Left lung (tissue), 4 donors: ENCODE measurements at regions not wholly inside any gene's neighbourhood (a gene's known extent, or its start where the extent isn't known, plus 50 kb on each side); places are given as distances from the start of the nearest gene placed in this dataset.

Experiments
- ATAC-seq: fragments of 200-7000 bp; cut with Tn5 transposase; one replicate; pipeline ENCODE4 v1.9.1; 2020; ENCODE audit warnings: moderate library complexity
- DNase-seq, 4 donors: peaks; one replicate each; pipeline ENCODE4 v3.0.0-alpha.2; 2013 to 2020
- H3K27ac ChIP-seq, 2 donors: fragments of 200-600 bp; sonication (generic) in 1 of 2; one replicate each; pipeline versions ENCODE4 v1.5.0 to v1.8.0; 2020 to 2021
- H3K27me3 ChIP-seq, 2 donors: fragments of 200-600 bp; sonication (generic) in 1 of 2; one replicate each; pipeline versions ENCODE4 v1.5.0 to v1.8.0; 2020 to 2021
- H3K36me3 ChIP-seq, 2 donors: fragments of 200-600 bp; sonication (generic) in 1 of 2; one replicate each; pipeline versions ENCODE4 v1.5.0 to v1.8.0; 2020 to 2021
- H3K4me1 ChIP-seq, 2 donors: fragments of 200-600 bp; one replicate each; pipeline ENCODE4 v1.8.0; 2021
- H3K4me3 ChIP-seq, 2 donors: fragments of 200-600 bp; sonication (generic) in 1 of 2; one replicate each; pipeline versions ENCODE4 v1.5.0 to v1.8.0; 2020 to 2021; ENCODE audit warnings: mild to moderate bottlenecking in 1 of 2
- H3K9me3 ChIP-seq, 2 donors: fragments of 200-600 bp; sonication (generic) in 1 of 2; one replicate each; pipeline versions ENCODE4 v1.5.0 to v1.8.0; 2020 to 2021
- CTCF ChIP-seq, 2 donors: fragments of 200-600 bp; sonication (generic) in 1 of 2; IDR thresholded peaks; one replicate each; pipeline versions ENCODE4 v1.5.0 to v1.8.0; 2021; ENCODE audit warnings: antibody characterized with exemption in 2 of 2
- intact Hi-C, 2 donors: fragments of 100-400 bp; cut with DNase I; formaldehyde crosslinking; loops; one replicate each; pipeline versions ENCODE4 v1.11.2 to v1.14.2; 2022
- donor health status: DM: no; HTN: yes; CAD: no.
- donor health status: DM: no; HTN: no; CAD: no.

- no peak for ATAC-seq
- H3K27ac ChIP-seq: no peak overlapping the region
- intact Hi-C loops: no loop called here
Measured at GRCh38 chr3:182612332-182612731, 181.0 kb upstream of the ATP11B start.

GRCh38 chr3:182617500-182617899, 175.8 kb upstream of the ATP11B start:
- DNase-seq (no peak), ATAC-seq (no peak)
- Histone ChIP-seq H3K4me3 (no peak overlapping the region), H3K4me1 (no peaks in the 10 kb centered on the region), H3K27ac (no peak overlapping the region), H3K36me3 (no peaks in the 10 kb centered on the region), H3K27me3 (peaks cover 0 to 5% of the 10 kb centered on the region in 2 donors), H3K9me3 (no peaks in the 10 kb centered on the region)
- intact Hi-C loops: no loop called here
- TF ChIP-seq CTCF (IDR thresholded peaks at IDR 0.05): no peak

More at GRCh38 chr3:182612332-182612731, 181.0 kb upstream of the ATP11B start:
- H3K9me3 ChIP-seq: no peaks in the 10 kb centered on the region
- H3K27me3 ChIP-seq: no peaks in the 10 kb centered on the region
- H3K36me3 ChIP-seq: no peaks in the 10 kb centered on the region
- TF ChIP-seq CTCF (IDR thresholded peaks at IDR 0.05): no peak
- H3K4me3 ChIP-seq: no peak overlapping the region
- no peak for DNase-seq
- peaks cover 0 to 3% of the 10 kb centered on the region in 2 donors for H3K4me1 ChIP-seq

- no peak overlapping the region for H3K27ac ChIP-seq
- ATAC-seq (peak; percentile 67), DNase-seq (peak in 2 of 4 donors; percentile 56 to 67)
- H3K4me1 ChIP-seq: no peaks in the 10 kb centered on the region
- no peaks in the 10 kb centered on the region for H3K36me3 ChIP-seq
- peaks cover 0 to 5% of the 10 kb centered on the region in 2 donors for H3K27me3 ChIP-seq
- no peak overlapping the region for H3K4me3 ChIP-seq
- no peak for TF ChIP-seq CTCF (IDR thresholded peaks at IDR 0.05)
- no peaks in the 10 kb centered on the region for H3K9me3 ChIP-seq
- intact Hi-C loops: no loop called here
Measured at GRCh38 chr3:182618085-182618732, 175.1 kb upstream of the ATP11B start.

- Histone ChIP-seq H3K9me3 (no peaks in the 10 kb centered on the region), H3K27ac (no peak overlapping the region), H3K4me1 (no peaks in the 10 kb centered on the region), H3K4me3 (no peak overlapping the region), H3K36me3 (no peaks in the 10 kb centered on the region), H3K27me3 (peaks cover 0 to 5% of the 10 kb centered on the region in 2 donors)
- ATAC-seq: peak; percentile 53
- TF ChIP-seq CTCF (IDR thresholded peaks at IDR 0.05): no peak
- intact Hi-C loops: no loop called here
- DNase-seq: no peak
Measured at GRCh38 chr3:182618981-182619591, 174.2 kb upstream of the ATP11B start.

- no peaks in the 10 kb centered on the region for H3K36me3 ChIP-seq
- no peaks in the 10 kb centered on the region for H3K4me1 ChIP-seq
- peaks cover 0 to 5% of the 10 kb centered on the region in 2 donors for H3K27me3 ChIP-seq
- no peak overlapping the region for H3K4me3 ChIP-seq
- DNase-seq (no peak), ATAC-seq (no peak)
- intact Hi-C loops: no loop called here
- TF ChIP-seq CTCF (IDR thresholded peaks at IDR 0.05): no peak
- H3K27ac ChIP-seq: no peak overlapping the region
- no peaks in the 10 kb centered on the region for H3K9me3 ChIP-seq
Measured at GRCh38 chr3:182620723-182621434, 172.4 kb upstream of the ATP11B start.
